ENCODE measurements at regions not wholly inside any gene's neighbourhood (a gene's known extent, or its start where the extent isn't known, plus 50 kb on each side); places are given as distances from the start of the nearest gene placed in this dataset.

DNA sequence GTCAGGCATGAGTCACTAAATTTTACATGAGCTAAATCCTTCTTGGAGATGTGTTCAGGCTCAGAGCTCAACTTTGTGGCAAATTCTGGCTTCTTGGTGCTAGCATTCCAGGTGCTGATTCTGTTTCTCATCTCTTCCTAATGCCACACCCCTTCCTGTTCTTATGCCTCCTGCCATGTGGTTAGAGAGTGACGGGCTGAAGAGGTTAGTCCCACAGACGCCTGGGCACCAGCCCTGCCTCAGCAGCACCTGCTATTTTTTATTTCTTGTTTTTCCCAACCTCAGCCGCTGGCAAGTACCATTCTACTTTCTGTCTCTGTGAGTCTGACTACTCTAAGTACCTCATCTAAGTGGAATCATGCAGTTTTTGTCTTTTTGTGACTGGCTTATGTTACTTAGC is 329.5 kb downstream of the KCNRG start:
- DNase-seq (ENCODE audit: low read depth), result no peak
- no peak overlapping the region for H3K4me3 ChIP-seq (ENCODE audit: control insufficient read depth, low read depth, low read length)
- TF ChIP-seq, protein P1, sequence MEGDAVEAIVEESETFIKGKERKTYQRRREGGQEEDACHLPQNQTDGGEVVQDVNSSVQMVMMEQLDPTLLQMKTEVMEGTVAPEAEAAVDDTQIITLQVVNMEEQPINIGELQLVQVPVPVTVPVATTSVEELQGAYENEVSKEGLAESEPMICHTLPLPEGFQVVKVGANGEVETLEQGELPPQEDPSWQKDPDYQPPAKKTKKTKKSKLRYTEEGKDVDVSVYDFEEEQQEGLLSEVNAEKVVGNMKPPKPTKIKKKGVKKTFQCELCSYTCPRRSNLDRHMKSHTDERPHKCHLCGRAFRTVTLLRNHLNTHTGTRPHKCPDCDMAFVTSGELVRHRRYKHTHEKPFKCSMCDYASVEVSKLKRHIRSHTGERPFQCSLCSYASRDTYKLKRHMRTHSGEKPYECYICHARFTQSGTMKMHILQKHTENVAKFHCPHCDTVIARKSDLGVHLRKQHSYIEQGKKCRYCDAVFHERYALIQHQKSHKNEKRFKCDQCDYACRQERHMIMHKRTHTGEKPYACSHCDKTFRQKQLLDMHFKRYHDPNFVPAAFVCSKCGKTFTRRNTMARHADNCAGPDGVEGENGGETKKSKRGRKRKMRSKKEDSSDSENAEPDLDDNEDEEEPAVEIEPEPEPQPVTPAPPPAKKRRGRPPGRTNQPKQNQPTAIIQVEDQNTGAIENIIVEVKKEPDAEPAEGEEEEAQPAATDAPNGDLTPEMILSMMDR (IDR thresholded peaks at IDR 0.05; ENCODE audit: control insufficient read depth, insufficient read depth, low read depth, low read length, missing control alignments), result no peak

DNA sequence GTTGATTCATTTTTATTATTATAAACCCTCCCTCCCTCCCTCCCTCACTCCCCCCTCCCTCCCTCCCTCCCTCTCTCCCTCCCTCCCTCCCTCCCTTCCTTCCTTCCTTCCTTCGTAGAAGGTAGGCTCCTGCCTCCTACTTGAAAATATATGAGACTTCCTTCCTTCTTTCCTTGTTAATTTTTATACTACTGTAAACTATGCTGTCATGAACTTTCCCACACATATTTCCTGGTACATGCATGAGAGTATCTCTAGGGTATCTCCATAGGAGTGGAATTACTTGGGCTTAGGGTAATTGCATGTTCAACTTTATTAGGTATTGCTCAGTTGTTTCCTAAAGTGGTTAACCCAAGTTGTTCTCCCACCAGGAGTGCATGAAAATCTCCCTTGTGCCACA is 330.6 kb downstream of the KCNRG start:
- no peak for DNase-seq (ENCODE audit: low read depth)
- no peak overlapping the region for H3K4me3 ChIP-seq (ENCODE audit: control insufficient read depth, low read depth, low read length)
- TF ChIP-seq, protein P1 (IDR thresholded peaks at IDR 0.05; ENCODE audit: control insufficient read depth, insufficient read depth, low read depth, low read length, missing control alignments), result no peak

DNA sequence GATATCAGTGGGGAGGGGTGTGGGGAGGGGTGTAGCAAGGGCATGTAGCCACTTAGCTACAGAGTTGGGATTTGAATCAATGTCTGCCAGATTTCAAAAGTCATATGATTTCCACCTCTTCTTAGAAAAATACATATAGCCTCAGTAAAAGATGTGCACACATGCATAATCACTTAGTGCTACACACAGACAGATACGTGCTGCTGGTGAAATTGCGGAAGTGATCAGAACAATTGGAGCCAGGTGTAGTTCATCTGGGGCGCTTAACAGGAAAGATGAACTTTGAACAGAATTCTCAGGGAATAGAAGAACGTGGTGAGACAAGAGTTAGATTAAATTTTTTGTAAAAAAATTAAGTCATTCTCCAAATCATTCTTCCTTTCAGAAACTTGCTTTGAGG is 333.1 kb downstream of the KCNRG start:
- DNase-seq (ENCODE audit: low read depth), result no peak
- TF ChIP-seq, protein P1 (IDR thresholded peaks at IDR 0.05; ENCODE audit: control insufficient read depth, insufficient read depth, low read depth, low read length, missing control alignments), result no peak
- H3K4me3 ChIP-seq (ENCODE audit: control insufficient read depth, low read depth, low read length), result no peak overlapping the region

DNA sequence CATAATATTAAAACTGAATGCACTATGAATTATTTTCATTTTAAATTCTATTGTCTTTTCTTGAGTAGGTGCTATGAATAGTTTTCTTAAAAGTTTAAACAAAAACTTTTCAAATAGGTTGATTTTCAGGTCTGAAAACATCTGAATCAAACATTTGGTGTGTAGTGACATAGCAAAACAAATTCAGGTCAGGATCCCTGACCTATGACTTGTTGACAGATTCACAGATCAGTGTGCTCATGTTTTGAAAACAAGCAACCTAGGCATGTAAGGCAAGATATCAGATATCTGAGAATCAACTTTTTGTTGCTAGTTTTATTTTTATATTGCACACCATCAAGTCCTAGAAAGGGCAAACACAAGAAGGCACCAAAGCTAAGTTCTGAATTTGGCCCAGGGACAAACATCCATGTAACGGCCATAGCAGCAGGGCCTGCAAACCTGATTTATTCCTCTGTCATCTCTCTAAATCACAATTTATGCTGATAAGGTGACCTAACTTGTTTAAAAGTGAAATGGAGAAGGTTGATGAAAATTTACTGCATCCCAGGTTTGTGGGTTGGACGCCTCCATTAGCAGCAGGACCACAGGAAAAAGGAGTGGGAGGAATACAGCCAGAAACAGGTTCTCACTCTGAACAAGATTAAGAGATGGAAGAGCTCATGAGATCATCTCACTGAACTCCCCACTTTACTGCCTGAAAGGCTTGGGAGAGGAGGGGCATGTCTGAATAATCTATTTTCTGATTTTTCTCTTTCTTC is 337.7 kb downstream of the KCNRG start:
- TF ChIP-seq, protein P1 (IDR thresholded peaks at IDR 0.05; ENCODE audit: control insufficient read depth, insufficient read depth, low read depth, low read length, missing control alignments), result no peak
- no peak for DNase-seq (ENCODE audit: low read depth)
- no peak overlapping the region for H3K4me3 ChIP-seq (ENCODE audit: control insufficient read depth, low read depth, low read length)

DNA sequence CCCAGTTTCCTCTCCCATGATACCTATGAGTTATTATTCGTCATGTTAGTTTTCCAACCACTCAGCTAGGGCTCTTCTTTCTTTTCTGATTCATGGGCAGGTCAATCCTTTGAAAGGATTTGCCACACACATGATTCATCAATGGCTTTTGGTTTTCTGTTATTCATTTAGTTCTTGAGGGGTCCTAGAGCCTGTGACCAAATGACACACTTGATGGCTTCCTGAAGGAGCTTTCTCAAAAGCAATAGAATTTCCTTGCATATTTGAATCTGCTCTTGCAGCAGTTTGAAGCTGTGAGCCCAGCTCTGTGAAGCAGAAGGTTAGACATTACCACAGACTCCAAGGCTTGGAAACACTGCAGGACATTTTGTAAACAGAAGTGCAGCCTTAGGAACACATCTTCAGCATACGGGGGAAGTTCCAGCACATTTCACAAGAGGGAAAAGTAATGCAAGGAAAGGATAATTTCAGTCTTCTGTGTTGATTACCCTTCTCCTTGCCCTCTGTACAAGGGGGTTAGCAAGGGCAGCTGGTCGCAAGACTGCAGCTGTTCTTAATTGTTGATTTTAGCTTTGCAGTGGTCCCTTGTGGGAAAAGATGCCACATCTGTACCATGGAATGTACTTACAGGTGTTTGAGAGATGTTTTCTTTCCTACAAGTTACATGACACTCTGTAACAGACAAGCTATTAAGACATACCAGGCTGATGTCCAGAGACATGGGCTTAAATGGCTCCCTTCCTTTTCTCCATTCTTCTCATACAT is 338.6 kb downstream of the KCNRG start:
- TF ChIP-seq, protein P1 (IDR thresholded peaks at IDR 0.05; ENCODE audit: control insufficient read depth, insufficient read depth, low read depth, low read length, missing control alignments), result no peak
- H3K4me3 ChIP-seq (ENCODE audit: control insufficient read depth, low read depth, low read length), result no peak overlapping the region
- DNase-seq (ENCODE audit: low read depth), result no peak

DNA sequence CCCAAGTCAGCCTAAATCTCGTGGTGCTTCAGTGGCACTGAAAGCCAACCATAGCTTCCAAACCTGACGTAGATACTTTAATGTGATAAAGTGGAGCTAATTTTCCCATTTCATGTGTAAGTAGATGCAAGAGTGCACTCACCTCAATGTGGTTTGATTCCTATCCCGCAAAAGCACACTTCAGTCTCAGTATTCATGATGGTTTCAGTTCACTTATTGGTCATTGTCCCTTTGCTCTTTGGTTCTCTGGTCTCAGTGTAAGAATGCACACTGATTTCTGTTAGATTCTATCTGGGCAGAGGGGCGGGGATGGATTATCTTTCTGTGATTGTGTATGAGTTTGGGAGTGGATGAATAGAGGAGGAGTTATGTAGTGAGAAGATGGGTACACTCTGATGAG is 340.6 kb downstream of the KCNRG start:
- no peak for DNase-seq (ENCODE audit: low read depth)
- TF ChIP-seq, protein P1 (IDR thresholded peaks at IDR 0.05; ENCODE audit: control insufficient read depth, insufficient read depth, low read depth, low read length, missing control alignments), result no peak
- H3K4me3 ChIP-seq (ENCODE audit: control insufficient read depth, low read depth, low read length), result no peak overlapping the region

All from AG09309 (cell line).